ENCODE measurements at regions not wholly inside any gene's neighbourhood (a gene's known extent, or its start where the extent isn't known, plus 50 kb on each side); places are given as distances from the start of the nearest gene placed in this dataset.

DNA sequence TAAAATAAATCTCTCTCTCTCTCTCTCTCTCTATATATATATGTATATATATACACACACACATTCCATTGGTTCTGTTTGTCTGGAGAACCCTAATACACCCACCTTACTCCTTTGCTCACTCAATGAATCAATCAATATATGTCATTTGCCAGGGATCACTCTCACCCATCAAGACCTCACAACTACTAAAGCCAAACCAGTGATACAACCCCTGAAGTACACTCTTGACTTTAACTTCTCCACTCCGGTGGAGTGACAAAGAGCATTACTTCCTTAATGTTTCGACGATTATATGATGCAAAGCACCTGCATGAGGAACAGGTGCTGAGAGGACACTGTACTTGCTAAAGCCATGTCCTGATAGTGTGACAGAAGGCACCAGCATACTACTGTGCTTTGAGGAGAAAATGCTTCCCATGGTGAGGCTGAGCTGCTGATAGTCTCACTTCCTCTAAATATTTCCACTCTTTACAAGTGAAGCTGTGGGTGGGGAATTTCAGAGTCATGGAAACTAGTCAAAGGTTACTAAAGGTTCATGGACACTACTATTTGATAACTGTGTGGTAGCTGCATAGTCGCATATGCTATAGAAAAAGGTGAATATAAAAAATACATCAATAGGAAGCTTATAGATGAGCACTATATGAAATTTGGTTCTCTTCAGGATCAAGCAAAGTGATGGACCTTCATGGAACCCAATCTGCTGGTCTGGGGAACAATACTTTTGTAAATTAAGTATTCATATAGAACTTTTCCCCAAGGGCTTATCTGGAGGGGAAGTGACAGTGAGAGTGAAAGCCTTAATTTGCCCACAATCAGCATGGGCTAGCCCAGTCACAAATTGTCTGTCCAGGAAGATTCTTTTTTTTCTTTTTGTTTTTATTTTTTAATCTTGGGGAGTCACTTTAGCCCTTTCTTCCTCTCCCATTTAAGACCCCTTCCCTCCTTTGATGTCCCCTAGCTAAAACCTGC, 141.9 kb upstream of the NEDD9 start (continued):
- TF ChIP-seq, protein P1, sequence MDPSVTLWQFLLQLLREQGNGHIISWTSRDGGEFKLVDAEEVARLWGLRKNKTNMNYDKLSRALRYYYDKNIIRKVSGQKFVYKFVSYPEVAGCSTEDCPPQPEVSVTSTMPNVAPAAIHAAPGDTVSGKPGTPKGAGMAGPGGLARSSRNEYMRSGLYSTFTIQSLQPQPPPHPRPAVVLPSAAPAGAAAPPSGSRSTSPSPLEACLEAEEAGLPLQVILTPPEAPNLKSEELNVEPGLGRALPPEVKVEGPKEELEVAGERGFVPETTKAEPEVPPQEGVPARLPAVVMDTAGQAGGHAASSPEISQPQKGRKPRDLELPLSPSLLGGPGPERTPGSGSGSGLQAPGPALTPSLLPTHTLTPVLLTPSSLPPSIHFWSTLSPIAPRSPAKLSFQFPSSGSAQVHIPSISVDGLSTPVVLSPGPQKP (IDR thresholded peaks at IDR 0.05; ENCODE audit: low read depth, low read length) = no peak
- TF ChIP-seq SIX5 (IDR thresholded peaks at IDR 0.05; ENCODE audit: low read depth, low read length, severe bottlenecking) (no peak), MXI1 (IDR thresholded peaks at IDR 0.05; ENCODE audit: low read depth, low read length) (peak; percentile 63; the same call in 1 of the 2 replicates), KLF5 (IDR thresholded peaks at IDR 0.05; ENCODE audit: partially characterized antibody) (no peak), RUNX3 (IDR thresholded peaks at IDR 0.05; ENCODE audit: low read length) (peak; percentile 80), ZNF622 (IDR thresholded peaks at IDR 0.05) (no peak), YBX1 (IDR thresholded peaks at IDR 0.05) (no peak)
- TF ChIP-seq, protein P2, sequence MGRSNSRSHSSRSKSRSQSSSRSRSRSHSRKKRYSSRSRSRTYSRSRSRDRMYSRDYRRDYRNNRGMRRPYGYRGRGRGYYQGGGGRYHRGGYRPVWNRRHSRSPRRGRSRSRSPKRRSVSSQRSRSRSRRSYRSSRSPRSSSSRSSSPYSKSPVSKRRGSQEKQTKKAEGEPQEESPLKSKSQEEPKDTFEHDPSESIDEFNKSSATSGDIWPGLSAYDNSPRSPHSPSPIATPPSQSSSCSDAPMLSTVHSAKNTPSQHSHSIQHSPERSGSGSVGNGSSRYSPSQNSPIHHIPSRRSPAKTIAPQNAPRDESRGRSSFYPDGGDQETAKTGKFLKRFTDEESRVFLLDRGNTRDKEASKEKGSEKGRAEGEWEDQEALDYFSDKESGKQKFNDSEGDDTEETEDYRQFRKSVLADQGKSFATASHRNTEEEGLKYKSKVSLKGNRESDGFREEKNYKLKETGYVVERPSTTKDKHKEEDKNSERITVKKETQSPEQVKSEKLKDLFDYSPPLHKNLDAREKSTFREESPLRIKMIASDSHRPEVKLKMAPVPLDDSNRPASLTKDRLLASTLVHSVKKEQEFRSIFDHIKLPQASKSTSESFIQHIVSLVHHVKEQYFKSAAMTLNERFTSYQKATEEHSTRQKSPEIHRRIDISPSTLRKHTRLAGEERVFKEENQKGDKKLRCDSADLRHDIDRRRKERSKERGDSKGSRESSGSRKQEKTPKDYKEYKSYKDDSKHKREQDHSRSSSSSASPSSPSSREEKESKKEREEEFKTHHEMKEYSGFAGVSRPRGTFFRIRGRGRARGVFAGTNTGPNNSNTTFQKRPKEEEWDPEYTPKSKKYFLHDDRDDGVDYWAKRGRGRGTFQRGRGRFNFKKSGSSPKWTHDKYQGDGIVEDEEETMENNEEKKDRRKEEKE (IDR thresholded peaks at IDR 0.05) = no peak

Measured in GM12878 (cell line).